SK-N-MC (cell line): ENCODE measurements at regions not wholly inside any gene's neighbourhood (a gene's known extent, or its start where the extent isn't known, plus 50 kb on each side); places are given as distances from the start of the nearest gene placed in this dataset.

Source experiments
- EZH2 ChIP-seq: fragments of 200-600 bp; sonication (generic); IDR thresholded peaks from one replicate; pipeline ENCODE4 v1.6.1; 2017; ENCODE audit warnings: antibody characterized with exemption
- POLR2AphosphoS5 ChIP-seq: IDR thresholded peaks from 2 replicates; pipeline ENCODE4 v1.6.1; 2012; ENCODE audit warnings: mild to moderate bottlenecking, low read depth, low read length, borderline replicate concordance

DNA sequence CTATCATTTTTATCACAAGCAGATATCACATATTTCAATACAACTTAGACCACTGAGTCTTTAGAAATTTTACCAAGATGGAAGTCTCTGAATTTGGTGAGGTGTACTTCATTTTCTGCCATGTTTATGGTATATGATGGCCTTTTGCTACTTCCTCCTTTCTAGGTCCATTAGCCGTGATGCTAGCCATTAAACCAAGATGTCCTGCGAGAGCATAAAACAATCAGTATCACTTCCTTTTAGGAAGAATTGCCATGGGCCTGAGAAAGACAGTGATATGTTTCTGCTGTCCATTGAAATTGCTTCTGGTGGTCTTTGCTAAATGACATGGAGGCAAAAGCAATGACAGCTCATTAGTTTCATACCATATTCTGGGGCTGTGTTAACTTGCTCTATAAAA lies 1851.7 kb upstream of the IGFBP7 start:
- no peak for TF ChIP-seq EZH2
- TF ChIP-seq POLR2AphosphoS5, result no peak
